Stimulated activated CD4-positive, alpha-beta T cell treated with anti-CD3 and anti-CD28 coated beads, TNF-alpha, amount 100 ng/mL, for 4 hours (primary cell): ENCODE measurements at regions not wholly inside any gene's neighbourhood (a gene's known extent, or its start where the extent isn't known, plus 50 kb on each side); places are given as distances from the start of the nearest gene placed in this dataset.
A peak's percentile ranks its signal among the peaks of the same experiment; 100 is the strongest.

Experiments
- DNase-seq, 3 experiments: peaks; one replicate each; pipeline ENCODE4 v3.0.0-alpha.2; 2020; ENCODE audit warnings: low read depth in 3 of 3

- DNase-seq, result no peak
Measured at GRCh38 chrX:43505769-43506168, 150.3 kb upstream of the MAOA start.

GRCh38 chrX:43508694-43509093 lies 147.4 kb upstream of the MAOA start:
- DNase-seq, result no peak

GRCh38 chrX:43510209-43510608 lies 145.9 kb upstream of the MAOA start:
- DNase-seq, result no peak

GRCh38 chrX:43513085-43513484 lies 143.0 kb upstream of the MAOA start:
- no peak for DNase-seq

- DNase-seq, result no peak
Measured at GRCh38 chrX:43514820-43515219, 141.3 kb upstream of the MAOA start.

- DNase-seq, result no peak
Measured at GRCh38 chrX:43522582-43522981, 133.5 kb upstream of the MAOA start.

- DNase-seq, result no peak
Measured at GRCh38 chrX:43525901-43526610, 130.0 kb upstream of the MAOA start.

GRCh38 chrX:43526878-43527277 lies 129.2 kb upstream of the MAOA start:
- DNase-seq, result no peak

- no peak for DNase-seq
Measured at GRCh38 chrX:43527801-43528200, 128.3 kb upstream of the MAOA start.

- DNase-seq, result no peak
Measured at GRCh38 chrX:43530837-43531236, 125.3 kb upstream of the MAOA start.

- DNase-seq, result no peak
Measured at GRCh38 chrX:43540318-43540717, 115.8 kb upstream of the MAOA start.

- no peak for DNase-seq
Measured at GRCh38 chrX:43551590-43551989, 104.5 kb upstream of the MAOA start.

- no peak for DNase-seq
Measured at GRCh38 chrX:43552156-43552555, 103.9 kb upstream of the MAOA start.

- no peak for DNase-seq
Measured at GRCh38 chrX:43552703-43553102, 103.4 kb upstream of the MAOA start.

- DNase-seq, result no peak
Measured at GRCh38 chrX:43553257-43553656, 102.8 kb upstream of the MAOA start.

- DNase-seq, result no peak
Measured at GRCh38 chrX:43556207-43556606, 99.9 kb upstream of the MAOA start.

- DNase-seq, result peak; percentile 13 to 30 (median 27)
Measured at GRCh38 chrX:43557792-43558191, 98.3 kb upstream of the MAOA start.

- DNase-seq, result peak in 1 of 3 experiments; percentile 0
Measured at GRCh38 chrX:43559644-43560043, 96.5 kb upstream of the MAOA start.

GRCh38 chrX:43560247-43560946 lies 95.7 kb upstream of the MAOA start:
- no peak for DNase-seq

- no peak for DNase-seq
Measured at GRCh38 chrX:43562372-43562771, 93.7 kb upstream of the MAOA start.

GRCh38 chrX:43564953-43565352 lies 91.1 kb upstream of the MAOA start:
- no peak for DNase-seq

GRCh38 chrX:43566170-43566569 lies 89.9 kb upstream of the MAOA start:
- DNase-seq, result no peak

- no peak for DNase-seq
Measured at GRCh38 chrX:43573441-43574015, 82.6 kb upstream of the MAOA start.
